ENCODE measurements at regions not wholly inside any gene's neighbourhood (a gene's known extent, or its start where the extent isn't known, plus 50 kb on each side); places are given as distances from the start of the nearest gene placed in this dataset.

GRCh38 chr20:24361541-24361940, 107.9 kb upstream of the SYNDIG1 start:
- in situ Hi-C loops (cut with HindIII; ENCODE audit: low pct_unique_long_range_greater_than_20kb, low sequenced_read_pairs), result no loop called here
- intact Hi-C loops (cut with micrococcal nuclease; ENCODE audit: unreplicated experiment), result no loop called here
- no peaks in the 10 kb centered on the region for H3K4me1 ChIP-seq (ENCODE audit: control insufficient read depth, insufficient read depth, low read length)
- ChIA-PET POLR2A (no interaction called here), CTCF (no interaction called here)
- ATAC-seq (no peak), DNase-seq (ENCODE audit: low read depth, low spot score) (no peak)
- no peak overlapping the region for H3K4me3 ChIP-seq (ENCODE audit: low read depth in 2 of 2, low read length in 2 of 2)
- no peaks in the 10 kb centered on the region for H3K9me3 ChIP-seq (ENCODE audit: control insufficient read depth, insufficient read depth, low read depth, low read length)
- no peak overlapping the region for H3K27ac ChIP-seq (ENCODE audit: low read length)
- H3K36me3 ChIP-seq (ENCODE audit: control insufficient read depth, insufficient read depth, low read length), result no peaks in the 10 kb centered on the region
- BruUV-seq (replicated peaks), result no TSS peak
- no peaks in the 10 kb centered on the region; the same call in 1 of the 2 replicates for H3K27me3 ChIP-seq (ENCODE audit: control insufficient read depth, insufficient read depth, low read length)
- TF ChIP-seq TCF7L2 (IDR thresholded peaks at IDR 0.05; ENCODE audit: low read depth, low read length), result no peak
- no peak for TF ChIP-seq POLR2AphosphoS5 (IDR thresholded peaks at IDR 0.05; ENCODE audit: low read depth, low read length)
- TF ChIP-seq, protein P1, sequence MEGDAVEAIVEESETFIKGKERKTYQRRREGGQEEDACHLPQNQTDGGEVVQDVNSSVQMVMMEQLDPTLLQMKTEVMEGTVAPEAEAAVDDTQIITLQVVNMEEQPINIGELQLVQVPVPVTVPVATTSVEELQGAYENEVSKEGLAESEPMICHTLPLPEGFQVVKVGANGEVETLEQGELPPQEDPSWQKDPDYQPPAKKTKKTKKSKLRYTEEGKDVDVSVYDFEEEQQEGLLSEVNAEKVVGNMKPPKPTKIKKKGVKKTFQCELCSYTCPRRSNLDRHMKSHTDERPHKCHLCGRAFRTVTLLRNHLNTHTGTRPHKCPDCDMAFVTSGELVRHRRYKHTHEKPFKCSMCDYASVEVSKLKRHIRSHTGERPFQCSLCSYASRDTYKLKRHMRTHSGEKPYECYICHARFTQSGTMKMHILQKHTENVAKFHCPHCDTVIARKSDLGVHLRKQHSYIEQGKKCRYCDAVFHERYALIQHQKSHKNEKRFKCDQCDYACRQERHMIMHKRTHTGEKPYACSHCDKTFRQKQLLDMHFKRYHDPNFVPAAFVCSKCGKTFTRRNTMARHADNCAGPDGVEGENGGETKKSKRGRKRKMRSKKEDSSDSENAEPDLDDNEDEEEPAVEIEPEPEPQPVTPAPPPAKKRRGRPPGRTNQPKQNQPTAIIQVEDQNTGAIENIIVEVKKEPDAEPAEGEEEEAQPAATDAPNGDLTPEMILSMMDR (IDR thresholded peaks at IDR 0.05), result no peak
- no peak for TF ChIP-seq SIN3A (IDR thresholded peaks at IDR 0.05; ENCODE audit: borderline replicate concordance, insufficient read depth, low read depth, low read length)
- TF ChIP-seq, protein P2, sequence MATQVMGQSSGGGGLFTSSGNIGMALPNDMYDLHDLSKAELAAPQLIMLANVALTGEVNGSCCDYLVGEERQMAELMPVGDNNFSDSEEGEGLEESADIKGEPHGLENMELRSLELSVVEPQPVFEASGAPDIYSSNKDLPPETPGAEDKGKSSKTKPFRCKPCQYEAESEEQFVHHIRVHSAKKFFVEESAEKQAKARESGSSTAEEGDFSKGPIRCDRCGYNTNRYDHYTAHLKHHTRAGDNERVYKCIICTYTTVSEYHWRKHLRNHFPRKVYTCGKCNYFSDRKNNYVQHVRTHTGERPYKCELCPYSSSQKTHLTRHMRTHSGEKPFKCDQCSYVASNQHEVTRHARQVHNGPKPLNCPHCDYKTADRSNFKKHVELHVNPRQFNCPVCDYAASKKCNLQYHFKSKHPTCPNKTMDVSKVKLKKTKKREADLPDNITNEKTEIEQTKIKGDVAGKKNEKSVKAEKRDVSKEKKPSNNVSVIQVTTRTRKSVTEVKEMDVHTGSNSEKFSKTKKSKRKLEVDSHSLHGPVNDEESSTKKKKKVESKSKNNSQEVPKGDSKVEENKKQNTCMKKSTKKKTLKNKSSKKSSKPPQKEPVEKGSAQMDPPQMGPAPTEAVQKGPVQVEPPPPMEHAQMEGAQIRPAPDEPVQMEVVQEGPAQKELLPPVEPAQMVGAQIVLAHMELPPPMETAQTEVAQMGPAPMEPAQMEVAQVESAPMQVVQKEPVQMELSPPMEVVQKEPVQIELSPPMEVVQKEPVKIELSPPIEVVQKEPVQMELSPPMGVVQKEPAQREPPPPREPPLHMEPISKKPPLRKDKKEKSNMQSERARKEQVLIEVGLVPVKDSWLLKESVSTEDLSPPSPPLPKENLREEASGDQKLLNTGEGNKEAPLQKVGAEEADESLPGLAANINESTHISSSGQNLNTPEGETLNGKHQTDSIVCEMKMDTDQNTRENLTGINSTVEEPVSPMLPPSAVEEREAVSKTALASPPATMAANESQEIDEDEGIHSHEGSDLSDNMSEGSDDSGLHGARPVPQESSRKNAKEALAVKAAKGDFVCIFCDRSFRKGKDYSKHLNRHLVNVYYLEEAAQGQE (IDR thresholded peaks at IDR 0.05; ENCODE audit: insufficient read depth in 1 of 2, low read depth in 2 of 2, low read length in 1 of 2), result no peak

- ChIA-PET CTCF (no interaction called here), POLR2A (interaction anchor here (0.6 kb wide), 1 partner anchor 226 kb away, joined by 4 read pairs; no protein-coding TSS in a partner anchor)
- Histone ChIP-seq H3K27me3 (ENCODE audit: control insufficient read depth, insufficient read depth, low read length) (no peaks in the 10 kb centered on the region; the same call in none of the 2 replicates), H3K36me3 (ENCODE audit: control insufficient read depth, insufficient read depth, low read length) (no peaks in the 10 kb centered on the region), H3K27ac (ENCODE audit: low read length) (no peak overlapping the region), H3K4me3 (ENCODE audit: low read depth in 2 of 2, low read length in 2 of 2) (no peak overlapping the region), H3K4me1 (ENCODE audit: control insufficient read depth, insufficient read depth, low read length) (no peaks in the 10 kb centered on the region), H3K9me3 (ENCODE audit: control insufficient read depth, insufficient read depth, low read depth, low read length) (no peaks in the 10 kb centered on the region)
- TF ChIP-seq TCF7L2 (IDR thresholded peaks at IDR 0.05; ENCODE audit: low read depth, low read length), result no peak
- TF ChIP-seq POLR2AphosphoS5 (IDR thresholded peaks at IDR 0.05; ENCODE audit: low read depth, low read length), result no peak
- TF ChIP-seq, protein P2 (IDR thresholded peaks at IDR 0.05; ENCODE audit: insufficient read depth in 1 of 2, low read depth in 2 of 2, low read length in 1 of 2), result no peak
- TF ChIP-seq, protein P1 (IDR thresholded peaks at IDR 0.05), result no peak
- TF ChIP-seq SIN3A (IDR thresholded peaks at IDR 0.05; ENCODE audit: borderline replicate concordance, insufficient read depth, low read depth, low read length), result no peak
- in situ Hi-C loops (cut with HindIII; ENCODE audit: low pct_unique_long_range_greater_than_20kb, low sequenced_read_pairs), result no loop called here
- DNase-seq (ENCODE audit: low read depth, low spot score), result no peak
- intact Hi-C loops (cut with micrococcal nuclease; ENCODE audit: unreplicated experiment), result no loop called here
- BruUV-seq (replicated peaks), result no TSS peak
- no peak for ATAC-seq
These were observed 108.9 kb upstream of the SYNDIG1 start for GRCh38 chr20:24360531-24360930.
